Ramos (cell line): ENCODE measurements at regions not wholly inside any gene's neighbourhood (a gene's known extent, or its start where the extent isn't known, plus 50 kb on each side); places are given as distances from the start of the nearest gene placed in this dataset.

ENCODE experiments used
- in situ Hi-C: fragments of 300-500 bp; cut with MboI; formaldehyde crosslinking; loops from one replicate; pipeline ENCODE4 v1.14.3; 2022; ENCODE audit warnings: low sequenced_read_pairs; ENCODE audit not compliant: unreplicated experiment

GRCh38 chr2:235139956-235140800, 188.4 kb downstream of the SH3BP4 start:
- in situ Hi-C loops: loop anchor here (25.0 kb wide), 1 partner anchor 597 kb away; no protein-coding TSS in a partner anchor

GRCh38 chr2:235140801-235141081, 188.9 kb downstream of the SH3BP4 start:
- in situ Hi-C loops: loop anchor here (25.0 kb wide), 1 partner anchor 597 kb away; no protein-coding TSS in a partner anchor

GRCh38 chr2:235141411-235142128, 189.8 kb downstream of the SH3BP4 start:
- in situ Hi-C loops: loop anchor here (25.0 kb wide), 1 partner anchor 596 kb away; no protein-coding TSS in a partner anchor

- in situ Hi-C loops: loop anchor here (25.0 kb wide), 1 partner anchor 595 kb away; no protein-coding TSS in a partner anchor
Observed at GRCh38 chr2:235142601-235143000, 190.8 kb downstream of the SH3BP4 start.

GRCh38 chr2:235143789-235144188, 192.0 kb downstream of the SH3BP4 start:
- in situ Hi-C loops: loop anchor here (25.0 kb wide), 1 partner anchor 594 kb away; no protein-coding TSS in a partner anchor

GRCh38 chr2:235144291-235144690, 192.5 kb downstream of the SH3BP4 start:
- in situ Hi-C loops: loop anchor here (25.0 kb wide), 1 partner anchor 593 kb away; no protein-coding TSS in a partner anchor

GRCh38 chr2:235146206-235146605, 194.4 kb downstream of the SH3BP4 start:
- in situ Hi-C loops: loop anchor here (25.0 kb wide), 1 partner anchor 591 kb away; no protein-coding TSS in a partner anchor

- in situ Hi-C loops: loop anchor here (25.0 kb wide), 1 partner anchor 590 kb away; no protein-coding TSS in a partner anchor
Observed at GRCh38 chr2:235146871-235147565, 195.2 kb downstream of the SH3BP4 start.

- in situ Hi-C loops: loop anchor here (25.0 kb wide), 1 partner anchor 589 kb away; no protein-coding TSS in a partner anchor
Observed at GRCh38 chr2:235148201-235149170, 196.7 kb downstream of the SH3BP4 start.

GRCh38 chr2:235149240-235149659, 197.4 kb downstream of the SH3BP4 start:
- in situ Hi-C loops: loop anchor here (25.0 kb wide), 1 partner anchor 588 kb away; no protein-coding TSS in a partner anchor

- in situ Hi-C loops: loop anchor here (25.0 kb wide), 1 partner anchor 588 kb away; no protein-coding TSS in a partner anchor
Observed at GRCh38 chr2:235149736-235150135, 197.9 kb downstream of the SH3BP4 start.

GRCh38 chr2:235151152-235151551, 199.3 kb downstream of the SH3BP4 start:
- in situ Hi-C loops: no loop called here

GRCh38 chr2:235155163-235155562, 203.3 kb downstream of the SH3BP4 start:
- in situ Hi-C loops: no loop called here

GRCh38 chr2:235156055-235156454, 204.2 kb downstream of the SH3BP4 start:
- in situ Hi-C loops: no loop called here

GRCh38 chr2:235157746-235158482, 206.1 kb downstream of the SH3BP4 start:
- in situ Hi-C loops: no loop called here

GRCh38 chr2:235160281-235160810, 208.5 kb downstream of the SH3BP4 start:
- in situ Hi-C loops: no loop called here

GRCh38 chr2:235161565-235161964, 209.7 kb downstream of the SH3BP4 start:
- in situ Hi-C loops: no loop called here
